Natural killer cell (primary cell): ENCODE measurements at regions not wholly inside any gene's neighbourhood (a gene's known extent, or its start where the extent isn't known, plus 50 kb on each side); places are given as distances from the start of the nearest gene placed in this dataset.
A peak's percentile ranks its signal among the peaks of the same experiment; 100 is the strongest.

Experiments used
- ATAC-seq, 3 donors: fragments of 150-1000 bp in 2 of 3; fragments of 200-7000 bp in 1 of 3; cut with Tn5 transposase; 1 replicate in 1 of 3; 2 replicates in 2 of 3; pipeline ENCODE4 v1.10.0; 2021; ENCODE audit warnings: mild to moderate bottlenecking in 2 of 3, moderate library complexity in 2 of 3
- DNase-seq, 2 donors: peaks; one replicate each; pipeline versions ENCODE4 v3.0.0 to v3.0.0-alpha.2; 2013 to 2021; ENCODE audit warnings: mixed read lengths in 1 of 2
- H3K27ac ChIP-seq: one replicate; pipeline ENCODE4 v1.5.1; 2013; ENCODE audit warnings: mild to moderate bottlenecking, low read length
- H3K27me3 ChIP-seq: one replicate; pipeline ENCODE4 v1.6.1; 2013; ENCODE audit warnings: low read length; ENCODE audit not compliant: control insufficient read depth, insufficient read depth
- H3K36me3 ChIP-seq: one replicate; pipeline ENCODE4 v1.6.1; 2013; ENCODE audit warnings: low read length; ENCODE audit not compliant: control insufficient read depth, insufficient read depth
- H3K4me1 ChIP-seq: one replicate; pipeline ENCODE4 v1.6.1; 2013; ENCODE audit warnings: low read length; ENCODE audit not compliant: control insufficient read depth, insufficient read depth
- H3K4me3 ChIP-seq: one replicate; pipeline ENCODE4 v1.5.1; 2013; ENCODE audit warnings: low read length
- H3K9me3 ChIP-seq: one replicate; pipeline ENCODE4 v1.6.1; 2013; ENCODE audit warnings: low read length; ENCODE audit not compliant: control insufficient read depth, insufficient read depth
- H3K27ac Mint-ChIP-seq, 2 donors: one replicate each; pipeline ENCODE4 v1.8.0; 2022; ENCODE audit warnings: mild to moderate bottlenecking in 2 of 2, mixed read lengths in 2 of 2, moderate library complexity in 1 of 2
- H3K27me3 Mint-ChIP-seq, 2 donors: one replicate each; pipeline ENCODE4 v1.8.0; 2022; ENCODE audit warnings: low read depth in 2 of 2, mixed read lengths in 2 of 2
- H3K36me3 Mint-ChIP-seq: one replicate; pipeline ENCODE4 v1.8.0; 2022; ENCODE audit warnings: mixed read lengths
- H3K4me1 Mint-ChIP-seq, 2 donors: one replicate each; pipeline ENCODE4 v1.8.0; 2022; ENCODE audit warnings: mixed read lengths in 2 of 2
- H3K4me3 Mint-ChIP-seq: one replicate; pipeline ENCODE4 v1.8.0; 2022; ENCODE audit warnings: mild to moderate bottlenecking, moderate library complexity, mixed read lengths
- H3K9me3 Mint-ChIP-seq, 2 donors: one replicate each; pipeline ENCODE4 v1.8.0; 2022; ENCODE audit warnings: mixed read lengths in 2 of 2
- WGBS: methylation state at CpG from one replicate; pipeline ENCODE4 v1.1.7; 2013; ENCODE audit warnings: missing lambda C conversion rate; ENCODE audit not compliant: insufficient coverage; 5-methylcytosine and 5-hydroxymethylcytosine counted together
- intact Hi-C: fragments of 100-400 bp; cut with micrococcal nuclease; formaldehyde crosslinking; loops from one replicate; pipeline ENCODE4 v1.14.2; 2022
- TF ChIP-seq, protein P1 (sequence below): fragments of 200-600 bp; IDR thresholded peaks from one replicate; pipeline ENCODE4 v1.8.0; 2022; ENCODE audit warnings: antibody characterized with exemption

DNA sequence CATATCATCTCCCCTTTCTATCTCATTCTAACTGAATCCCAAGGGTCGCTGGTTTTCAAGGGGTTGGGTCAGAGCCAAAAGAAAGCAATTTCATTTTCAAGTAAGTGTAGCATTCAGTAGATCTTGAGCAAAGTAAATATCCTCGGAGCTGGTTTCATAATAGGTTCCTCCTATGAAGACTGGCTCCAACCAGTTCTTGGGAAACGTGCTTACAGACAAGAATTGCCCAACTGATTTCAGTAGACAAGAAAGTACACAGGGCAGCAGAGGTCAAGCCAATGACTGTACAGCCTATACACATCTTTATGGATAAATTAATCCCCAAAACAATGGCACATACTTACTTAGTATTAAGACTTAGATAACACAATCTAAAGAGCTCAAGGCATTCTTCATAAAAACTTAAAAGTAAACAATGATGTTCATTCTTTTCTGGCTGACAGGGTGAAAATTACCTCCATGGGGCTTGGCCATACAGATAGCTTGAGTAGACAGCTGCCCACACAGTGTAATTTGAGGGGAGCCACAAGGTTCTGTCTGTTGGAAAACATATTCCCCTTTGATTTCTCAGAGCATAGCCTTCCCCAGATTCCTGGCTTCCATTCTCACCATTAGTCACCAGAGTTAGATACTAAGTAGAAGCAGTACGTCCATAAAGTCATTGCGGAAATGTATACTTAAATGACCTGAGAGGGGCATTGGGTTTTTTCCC is 163.9 kb downstream of the ARRDC3 start:
- TF ChIP-seq, protein P1, sequence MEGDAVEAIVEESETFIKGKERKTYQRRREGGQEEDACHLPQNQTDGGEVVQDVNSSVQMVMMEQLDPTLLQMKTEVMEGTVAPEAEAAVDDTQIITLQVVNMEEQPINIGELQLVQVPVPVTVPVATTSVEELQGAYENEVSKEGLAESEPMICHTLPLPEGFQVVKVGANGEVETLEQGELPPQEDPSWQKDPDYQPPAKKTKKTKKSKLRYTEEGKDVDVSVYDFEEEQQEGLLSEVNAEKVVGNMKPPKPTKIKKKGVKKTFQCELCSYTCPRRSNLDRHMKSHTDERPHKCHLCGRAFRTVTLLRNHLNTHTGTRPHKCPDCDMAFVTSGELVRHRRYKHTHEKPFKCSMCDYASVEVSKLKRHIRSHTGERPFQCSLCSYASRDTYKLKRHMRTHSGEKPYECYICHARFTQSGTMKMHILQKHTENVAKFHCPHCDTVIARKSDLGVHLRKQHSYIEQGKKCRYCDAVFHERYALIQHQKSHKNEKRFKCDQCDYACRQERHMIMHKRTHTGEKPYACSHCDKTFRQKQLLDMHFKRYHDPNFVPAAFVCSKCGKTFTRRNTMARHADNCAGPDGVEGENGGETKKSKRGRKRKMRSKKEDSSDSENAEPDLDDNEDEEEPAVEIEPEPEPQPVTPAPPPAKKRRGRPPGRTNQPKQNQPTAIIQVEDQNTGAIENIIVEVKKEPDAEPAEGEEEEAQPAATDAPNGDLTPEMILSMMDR = no peak
- H3K9me3 ChIP-seq = no peaks in the 10 kb centered on the region
- Mint-ChIP-seq H3K4me3 (no peak overlapping the region), H3K27me3 (peaks cover 3 to 4% of the 10 kb centered on the region in 2 donors), H3K27ac (no peak overlapping the region), H3K36me3 (no peaks in the 10 kb centered on the region), H3K4me1 (peaks cover 6% of the 10 kb centered on the region in 2 donors), H3K9me3 (no peaks in the 10 kb centered on the region)
- no peaks in the 10 kb centered on the region for H3K27me3 ChIP-seq
- DNase-seq = no peak
- 51% methylated on average over 5 of the region's 5 CpGs for WGBS
- no peak overlapping the region for H3K4me3 ChIP-seq
- no peak overlapping the region for H3K27ac ChIP-seq
- intact Hi-C loops = loop anchor here (5.0 kb wide), 1 partner anchor 122 kb away; no protein-coding TSS in a partner anchor
- H3K4me1 ChIP-seq = no peaks in the 10 kb centered on the region
- ATAC-seq = peak in 1 of 3 donors; percentile 55
- no peaks in the 10 kb centered on the region for H3K36me3 ChIP-seq

- no peaks in the 10 kb centered on the region for H3K9me3 Mint-ChIP-seq
- WGBS = no CpG with 5 or more reads among the region's 1 CpG
Measured at GRCh38 chr5:91217859-91218258, 165.3 kb downstream of the ARRDC3 start.

DNA sequence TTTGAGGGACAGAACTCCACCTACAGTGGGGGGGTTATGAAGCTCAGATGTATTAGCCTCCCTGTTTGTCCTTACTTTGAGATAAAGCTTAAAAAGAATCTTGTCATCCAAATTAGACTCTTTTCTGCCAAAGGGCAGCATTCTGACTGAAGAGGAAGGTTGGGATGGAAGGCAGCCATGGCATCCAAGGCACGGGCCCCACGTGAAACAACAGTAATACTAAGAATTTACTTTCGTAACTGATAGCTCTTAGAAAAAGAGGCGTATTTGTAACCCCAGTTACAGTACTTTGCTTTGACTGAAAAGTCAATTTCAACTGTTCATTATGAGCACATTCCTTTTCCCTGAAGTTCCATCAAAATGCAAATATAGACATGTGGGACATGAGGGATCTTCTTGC is 168.5 kb downstream of the ARRDC3 start:
- DNase-seq = no peak
- 83% methylated on average over 4 of the region's 4 CpGs for WGBS
- H3K4me1 Mint-ChIP-seq = peaks cover under 1 to 1% of the 10 kb centered on the region in 2 donors
- no peaks in the 10 kb centered on the region for H3K27me3 Mint-ChIP-seq
- no peaks in the 10 kb centered on the region for H3K36me3 Mint-ChIP-seq
- H3K9me3 Mint-ChIP-seq = no peaks in the 10 kb centered on the region
- H3K27ac ChIP-seq = no peak overlapping the region
- no peak overlapping the region for H3K27ac Mint-ChIP-seq
- intact Hi-C loops = no loop called here
- no peaks in the 10 kb centered on the region for H3K27me3 ChIP-seq
- H3K4me3 Mint-ChIP-seq = no peak overlapping the region
- H3K4me1 ChIP-seq = no peaks in the 10 kb centered on the region
- H3K9me3 ChIP-seq = no peaks in the 10 kb centered on the region
- TF ChIP-seq, protein P1 = no peak
- H3K4me3 ChIP-seq = no peak overlapping the region
- ATAC-seq = no peak
- H3K36me3 ChIP-seq = no peaks in the 10 kb centered on the region

More at GRCh38 chr5:91217859-91218258, 165.3 kb downstream of the ARRDC3 start:
- Histone ChIP-seq H3K27me3 (no peaks in the 10 kb centered on the region), H3K36me3 (no peaks in the 10 kb centered on the region), H3K4me1 (no peaks in the 10 kb centered on the region), H3K27ac (no peak overlapping the region), H3K9me3 (no peaks in the 10 kb centered on the region), H3K4me3 (no peak overlapping the region)
- Mint-ChIP-seq H3K27me3 (peaks cover 0 to 4% of the 10 kb centered on the region in 2 donors), H3K4me3 (no peak overlapping the region), H3K4me1 (peaks cover 6% of the 10 kb centered on the region in 2 donors), H3K27ac (no peak overlapping the region), H3K36me3 (no peaks in the 10 kb centered on the region)
- DNase-seq (no peak), ATAC-seq (no peak)
- intact Hi-C loops = loop anchor here (5.0 kb wide), 1 partner anchor 121 kb away; no protein-coding TSS in a partner anchor
- TF ChIP-seq, protein P1 = no peak
